ENCODE measurements at regions not wholly inside any gene's neighbourhood (a gene's known extent, or its start where the extent isn't known, plus 50 kb on each side); places are given as distances from the start of the nearest gene placed in this dataset.

GRCh38 chr3:154552338-154552737, 122.3 kb upstream of the GPR149 start:
- DNase-seq (ENCODE audit: low read depth): no peak

DNA sequence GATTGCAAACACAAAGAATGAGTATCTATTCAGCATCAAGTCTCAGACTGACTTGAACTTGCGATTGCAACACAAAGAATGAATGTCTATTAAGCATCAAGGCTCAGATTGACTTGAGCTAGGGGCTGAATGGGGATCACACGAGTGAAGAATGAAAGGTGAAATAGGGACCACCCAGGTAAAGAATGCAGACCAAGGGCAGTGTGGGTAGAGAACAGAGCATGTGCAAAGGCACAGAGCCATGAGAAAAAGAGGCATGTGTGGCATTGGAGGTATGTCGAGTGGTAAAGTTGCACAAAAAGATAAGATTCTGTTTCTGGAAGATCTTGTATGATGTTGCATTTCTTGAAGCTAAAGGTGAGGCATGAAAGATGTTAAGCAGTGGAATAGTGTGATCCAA, 119.4 kb upstream of the GPR149 start:
- DNase-seq (ENCODE audit: low read depth): no peak

GRCh38 chr3:154548341-154548740, 118.4 kb upstream of the GPR149 start:
- DNase-seq (ENCODE audit: low read depth): no peak

DNA sequence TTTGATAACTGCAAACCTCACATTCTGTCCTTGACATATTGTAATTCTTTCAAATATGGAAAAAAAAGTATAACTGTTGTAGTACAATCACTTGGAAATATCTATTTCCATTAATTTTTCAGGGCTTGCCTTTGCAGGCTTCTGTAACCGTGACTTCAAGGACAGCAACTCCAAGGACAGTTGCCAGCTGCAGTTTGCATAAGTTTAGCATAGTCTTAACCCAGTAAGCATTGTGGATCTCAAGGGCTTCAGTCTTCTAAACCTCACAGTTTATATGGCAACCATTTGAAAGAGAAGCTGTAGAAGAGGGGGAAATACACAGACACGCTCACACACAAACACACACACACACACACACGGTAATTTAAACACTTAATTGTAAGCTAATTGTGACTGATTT, 112.8 kb upstream of the GPR149 start:
- no peak for DNase-seq (ENCODE audit: low read depth)

DNA sequence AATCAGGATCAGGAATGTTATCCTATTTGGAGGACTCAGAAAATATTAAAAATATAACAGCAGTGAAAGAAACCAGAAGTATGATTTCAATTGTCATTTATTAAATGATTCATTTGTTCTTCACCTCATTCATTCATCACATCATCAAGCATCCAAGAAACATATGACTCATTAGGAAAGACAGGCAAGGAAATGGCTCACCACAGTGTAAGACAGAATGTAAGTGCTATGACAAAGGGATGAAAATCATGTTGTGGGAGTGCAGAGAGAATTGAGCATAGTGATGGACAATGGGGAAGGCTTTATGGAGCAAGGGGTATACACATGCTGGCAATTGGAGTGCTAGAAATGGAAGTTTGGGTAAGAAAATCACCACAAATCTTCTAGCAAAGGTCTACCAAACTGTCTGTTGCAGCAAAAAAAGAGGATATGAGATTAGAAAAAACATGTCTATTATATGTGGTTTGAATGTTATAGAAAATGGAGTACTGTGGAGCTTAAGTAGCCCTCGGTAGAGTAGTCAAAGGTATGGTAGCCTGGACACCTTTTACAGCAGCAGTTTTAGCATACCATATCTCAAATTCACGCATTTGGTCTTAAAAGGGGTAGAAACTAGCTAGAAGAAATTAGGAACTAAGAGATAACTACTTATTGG, 111.1 kb upstream of the GPR149 start:
- DNase-seq (ENCODE audit: low read depth): peak; percentile 31

GRCh38 chr3:154538566-154539360, 108.8 kb upstream of the GPR149 start:
- DNase-seq (ENCODE audit: low read depth): no peak

DNA sequence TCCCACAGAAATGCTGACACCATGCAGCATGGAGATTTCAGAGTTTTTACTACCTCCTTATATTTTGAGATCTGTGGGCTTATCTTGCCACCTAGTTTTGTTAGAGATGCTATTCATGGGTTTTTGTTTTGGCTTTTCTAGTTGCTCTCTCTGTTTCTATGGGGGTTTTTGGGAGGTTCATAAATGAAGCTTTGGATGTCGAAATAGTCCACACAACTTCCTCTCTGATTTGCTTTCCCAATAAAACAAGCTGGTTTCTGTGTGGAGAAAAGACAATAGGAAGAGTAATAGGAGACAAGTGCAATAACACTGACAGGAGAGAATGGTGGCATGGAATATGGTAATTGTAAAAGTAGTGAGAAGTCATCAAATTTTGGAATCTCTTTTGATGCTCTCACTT, 106.8 kb upstream of the GPR149 start:
- DNase-seq (ENCODE audit: low read depth): no peak

DNA sequence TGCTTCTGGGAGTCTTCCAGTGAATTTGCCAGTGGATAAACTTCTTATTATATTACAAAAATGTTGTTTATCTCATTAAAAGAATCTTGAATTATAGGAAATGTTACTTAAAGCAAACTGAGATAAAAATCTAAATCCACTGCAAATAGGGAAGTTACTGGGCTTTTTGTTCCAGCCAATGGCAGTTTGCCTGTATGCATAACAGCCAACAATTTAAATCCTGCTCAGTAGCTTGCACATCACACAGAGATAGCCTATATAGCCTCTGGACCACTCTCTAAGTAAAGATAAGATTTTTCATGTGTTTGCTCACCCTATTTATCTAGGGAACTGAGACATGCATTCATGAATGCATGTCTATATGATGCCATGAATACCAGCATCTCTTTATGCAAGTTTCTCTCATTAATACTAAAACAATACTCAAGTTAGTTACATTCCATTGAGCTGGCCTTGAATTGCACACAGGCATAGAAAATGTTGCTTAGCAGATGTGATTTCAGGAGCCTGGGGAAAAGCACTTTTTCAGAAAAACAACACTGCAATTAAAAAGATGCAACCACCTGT, 92.1 kb upstream of the GPR149 start:
- DNase-seq (ENCODE audit: low read depth): no peak

GRCh38 chr3:154517404-154517803, 87.4 kb upstream of the GPR149 start:
- no peak for DNase-seq (ENCODE audit: low read depth)

DNA sequence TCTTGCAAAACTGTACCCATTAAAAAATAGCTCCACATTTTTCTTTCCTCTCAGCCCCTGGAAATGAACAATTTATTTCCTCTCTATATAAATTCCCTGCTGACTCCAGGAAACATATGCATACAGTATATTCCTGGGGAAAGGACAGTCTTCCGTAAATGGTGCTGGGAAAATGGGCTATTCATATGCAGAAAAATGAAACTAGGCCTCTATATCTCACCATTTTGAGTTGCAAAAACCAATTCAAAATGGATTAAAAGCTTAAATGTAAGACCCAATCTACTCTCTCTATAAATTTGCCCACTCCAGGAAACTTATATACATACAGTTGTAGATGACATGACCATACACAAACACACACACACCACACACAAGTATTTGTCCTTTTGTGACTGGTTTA, 85.9 kb upstream of the GPR149 start:
- DNase-seq (ENCODE audit: low read depth): no peak

DNA sequence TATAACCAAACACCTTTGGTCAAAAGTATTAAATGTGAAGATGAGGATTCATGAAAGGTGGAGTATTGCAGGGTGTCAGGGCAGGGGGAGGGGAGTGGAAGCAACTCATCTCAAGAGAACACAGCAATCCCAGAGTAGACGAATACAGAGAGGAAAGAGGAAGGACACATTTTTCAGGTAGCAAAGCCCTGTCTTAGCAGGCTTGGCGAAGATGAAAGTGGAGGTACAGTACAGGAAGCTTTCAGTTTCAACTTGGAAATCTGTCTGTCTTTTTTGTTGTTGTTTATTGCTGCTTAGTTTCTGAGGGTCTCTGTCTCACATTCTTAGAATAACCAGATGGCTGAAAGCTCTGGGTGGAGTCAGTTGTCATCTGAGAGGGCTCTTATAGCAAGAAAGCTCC, 80.8 kb upstream of the GPR149 start:
- DNase-seq (ENCODE audit: low read depth): no peak

- DNase-seq (ENCODE audit: low read depth): no peak
These were observed 77.7 kb upstream of the GPR149 start for GRCh38 chr3:154507727-154508126.

GRCh38 chr3:154496978-154497377, 67.0 kb upstream of the GPR149 start:
- peak; percentile 14 for DNase-seq (ENCODE audit: low read depth)

- no peak for DNase-seq (ENCODE audit: low read depth)
These were observed 66.5 kb upstream of the GPR149 start for GRCh38 chr3:154496540-154496939.

GRCh38 chr3:154486949-154487348, 57.0 kb upstream of the GPR149 start:
- DNase-seq (ENCODE audit: low read depth): no peak

- no peak for DNase-seq (ENCODE audit: low read depth)
These were observed 52.5 kb upstream of the GPR149 start for GRCh38 chr3:154482507-154482906.

GRCh38 chr3:154480033-154480432, 50.0 kb upstream of the GPR149 start:
- no peak for DNase-seq (ENCODE audit: low read depth)

Data from HS-5 (cell line).